K562 (cell line): ENCODE measurements at regions not wholly inside any gene's neighbourhood (a gene's known extent, or its start where the extent isn't known, plus 50 kb on each side); places are given as distances from the start of the nearest gene placed in this dataset.

Experiments used
- ASH1L ChIP-seq: fragments of 450-650 bp; IDR thresholded peaks from 2 replicates; pipeline ENCODE4 v1.6.1; 2018; ENCODE audit warnings: borderline replicate concordance, mild to moderate bottlenecking, low read depth; ENCODE audit not compliant: partially characterized antibody
- BRD9 ChIP-seq: fragments of 450-650 bp; IDR thresholded peaks from 2 replicates; pipeline ENCODE4 v1.6.1; 2018; ENCODE audit warnings: low read depth; ENCODE audit not compliant: partially characterized antibody
- EGR1 ChIP-seq: fragments of 450-650 bp; conservative IDR thresholded peaks from 2 replicates; pipeline ENCODE4 v1.6.1; 2017; ENCODE audit warnings: mild to moderate bottlenecking
- ELK1 ChIP-seq: sonication (generic); formaldehyde crosslinking; IDR thresholded peaks from 2 replicates; pipeline ENCODE4 v1.8.1; 2022; ENCODE audit warnings: missing genetic modification reagents
- GMEB1 ChIP-seq: fragments of 250-450 bp; sonication (Bioruptor Pico); IDR thresholded peaks from 2 replicates; pipeline ENCODE4 v1.4.0; 2020; ENCODE audit warnings: mild to moderate bottlenecking
- HNRNPH1 ChIP-seq: fragments of 200-400 bp; formaldehyde crosslinking; optimal IDR thresholded peaks from 2 replicates; pipeline ENCODE3; 2017; ENCODE audit warnings: low read depth, mild to moderate bottlenecking, low read length, moderate library complexity
- KLF6 ChIP-seq: fragments of 250-450 bp; sonication (Bioruptor Pico); IDR thresholded peaks from 2 replicates; pipeline ENCODE4 v1.4.0; 2020; ENCODE audit warnings: mild to moderate bottlenecking, moderate library complexity, borderline replicate concordance
- MITF ChIP-seq: IDR thresholded peaks from 2 replicates; pipeline ENCODE4 v1.6.1; 2014; ENCODE audit warnings: antibody characterized with exemption
- MTF1 ChIP-seq: fragments of 250-450 bp; sonication (Bioruptor Pico); IDR thresholded peaks from 2 replicates; pipeline ENCODE4 v1.9.0; 2021; ENCODE audit warnings: moderate library complexity, mild to moderate bottlenecking, inconsistent platforms, borderline replicate concordance
- PRDM10 ChIP-seq: fragments of 450-650 bp; IDR thresholded peaks from 2 replicates; pipeline ENCODE4 v1.6.1; 2018; ENCODE audit not compliant: partially characterized antibody
- PREB ChIP-seq: sonication (generic); formaldehyde crosslinking; IDR thresholded peaks from 2 replicates; pipeline ENCODE4 v1.8.1; 2023; ENCODE audit warnings: mild to moderate bottlenecking, missing genetic modification reagents
- SMARCB1 ChIP-seq: IDR thresholded peaks from 2 replicates; pipeline ENCODE4 v1.6.1; 2011; ENCODE audit warnings: improper control_type of control experiment, low read depth; ENCODE audit not compliant: insufficient read length
- TCF15 ChIP-seq: fragments of 250-450 bp; sonication (Bioruptor Pico); IDR thresholded peaks from 2 replicates; pipeline ENCODE4 v1.8.0; 2022; ENCODE audit warnings: moderate library complexity, mild to moderate bottlenecking, inconsistent platforms
- TCFL5 ChIP-seq: fragments of 250-450 bp; sonication (Bioruptor Pico); conservative IDR thresholded peaks from 2 replicates; pipeline ENCODE4 v1.6.1; 2021; ENCODE audit warnings: mild to moderate bottlenecking, moderate library complexity, matching md5 sums
- TEAD4 ChIP-seq, 2 experiments: sonication (generic) in 1 of 2; formaldehyde crosslinking in 1 of 2; IDR thresholded peaks; 2 replicates each; pipeline versions ENCODE4 v1.6.1 to v1.8.0; 2012 to 2022; ENCODE audit warnings: borderline replicate concordance in 1 of 2, inconsistent platforms in 1 of 2, low read length in 1 of 2, mild to moderate bottlenecking in 1 of 2, missing genetic modification reagents in 1 of 2
- ZNF140 ChIP-seq: fragments of 250-450 bp; sonication (Bioruptor Pico); IDR thresholded peaks from 2 replicates; pipeline ENCODE4 v1.8.0; 2021; ENCODE audit warnings: moderate library complexity, mild to moderate bottlenecking, inconsistent platforms
- ZNF431 ChIP-seq: sonication (generic); formaldehyde crosslinking; IDR thresholded peaks from 2 replicates; pipeline ENCODE4 v1.8.0; 2022; ENCODE audit warnings: mild to moderate bottlenecking, missing genetic modification reagents
- ZNF507 ChIP-seq: conservative IDR thresholded peaks from 2 replicates; pipeline ENCODE4 v1.6.1; 2017; ENCODE audit warnings: missing genetic modification characterization, missing compliant biosample characterization

GRCh38 chr6:15090145-15090579 lies 155.7 kb upstream of the JARID2 start (continued):
- TF ChIP-seq TEAD4 (IDR thresholded peaks at IDR 0.05; ENCODE audit: low read length) (no peak), TEAD4 (CRISPR knock-in tag; IDR thresholded peaks at IDR 0.05; ENCODE audit: borderline replicate concordance) (no peak), MITF (peak; percentile 56; the same call in 1 of the 2 replicates), ZNF507 (tag) (no peak), TCF15 (no peak), BRD9 (peak; percentile 57), MTF1 (CRISPR knock-in tag) (no peak), ZNF140 (CRISPR knock-in tag) (0 out of 2 replicates have a peak, but pooled peaks have one; percentile 6), HNRNPH1 (no peak), ZNF431 (CRISPR knock-in tag) (no peak), ELK1 (no peak), SMARCB1 (no peak), PRDM10 (peak; percentile 69), KLF6 (CRISPR knock-in tag) (no peak), GMEB1 (CRISPR knock-in tag) (no peak), TCFL5 (CRISPR knock-in tag) (no peak), ASH1L (no peak), PREB (CRISPR knock-in tag) (no peak), EGR1 (no peak; the same call in 1 of the 2 replicates)
